T-helper 1 cell treated with Interleukin-12 subunit alpha and Interleukin-12 subunit beta and Interleukin-4 antibody, amounts not matched to agents 30 μg/mL and 1 μg/mL, for 36 hours (primary cell): ENCODE measurements at regions not wholly inside any gene's neighbourhood (a gene's known extent, or its start where the extent isn't known, plus 50 kb on each side); places are given as distances from the start of the nearest gene placed in this dataset.
A peak's percentile ranks its signal among the peaks of the same experiment; 100 is the strongest.

Experiments
- H3K27ac Mint-ChIP-seq: one replicate; pipeline ENCODE4 v1.8.0; 2021; ENCODE audit warnings: mild to moderate bottlenecking, mixed read lengths
- H3K27me3 Mint-ChIP-seq: one replicate; pipeline ENCODE4 v1.8.0; 2021; ENCODE audit warnings: low read depth, mixed read lengths
- H3K36me3 Mint-ChIP-seq: one replicate; pipeline ENCODE4 v1.8.0; 2021; ENCODE audit warnings: low read depth, mixed read lengths
- H3K4me1 Mint-ChIP-seq: one replicate; pipeline ENCODE4 v1.8.0; 2021; ENCODE audit warnings: low read depth, mixed read lengths
- H3K4me3 Mint-ChIP-seq: one replicate; pipeline ENCODE4 v1.8.0; 2021; ENCODE audit warnings: mild to moderate bottlenecking, moderate library complexity, mixed read lengths
- H3K9me3 Mint-ChIP-seq: one replicate; pipeline ENCODE4 v1.8.0; 2021; ENCODE audit warnings: mixed read lengths

- Mint-ChIP-seq H3K4me1 (no peaks in the 10 kb centered on the region), H3K36me3 (no peaks in the 10 kb centered on the region), H3K4me3 (no peak overlapping the region), H3K9me3 (peaks cover 20% of the 10 kb centered on the region), H3K27me3 (no peaks in the 10 kb centered on the region), H3K27ac (no peak overlapping the region)
Measured at GRCh38 chr6:142500250-142500786, 198.5 kb downstream of the ADGRG6 start.

DNA sequence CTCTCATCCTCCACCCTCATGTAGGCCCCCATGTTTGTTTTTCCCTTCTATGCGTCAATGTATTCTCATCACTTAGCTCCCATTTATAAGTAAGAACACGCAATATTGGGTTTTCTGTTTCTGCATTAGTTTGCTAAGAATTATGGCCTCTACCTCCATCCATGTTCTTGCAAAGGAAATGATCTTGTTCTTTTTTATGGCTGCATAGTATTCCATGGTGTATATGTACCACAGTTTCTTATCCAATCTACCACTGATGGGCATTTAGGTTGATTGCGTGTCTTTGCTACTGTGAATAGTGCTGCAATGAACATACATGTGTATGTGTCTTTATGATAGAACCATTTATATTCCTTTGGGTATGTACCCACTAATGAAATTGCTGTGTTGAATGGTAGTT, 200.0 kb downstream of the ADGRG6 start:
- Mint-ChIP-seq H3K36me3 (no peaks in the 10 kb centered on the region), H3K9me3 (peaks cover 20% of the 10 kb centered on the region), H3K27ac (no peak overlapping the region), H3K4me1 (no peaks in the 10 kb centered on the region), H3K4me3 (no peak overlapping the region), H3K27me3 (no peaks in the 10 kb centered on the region)

DNA sequence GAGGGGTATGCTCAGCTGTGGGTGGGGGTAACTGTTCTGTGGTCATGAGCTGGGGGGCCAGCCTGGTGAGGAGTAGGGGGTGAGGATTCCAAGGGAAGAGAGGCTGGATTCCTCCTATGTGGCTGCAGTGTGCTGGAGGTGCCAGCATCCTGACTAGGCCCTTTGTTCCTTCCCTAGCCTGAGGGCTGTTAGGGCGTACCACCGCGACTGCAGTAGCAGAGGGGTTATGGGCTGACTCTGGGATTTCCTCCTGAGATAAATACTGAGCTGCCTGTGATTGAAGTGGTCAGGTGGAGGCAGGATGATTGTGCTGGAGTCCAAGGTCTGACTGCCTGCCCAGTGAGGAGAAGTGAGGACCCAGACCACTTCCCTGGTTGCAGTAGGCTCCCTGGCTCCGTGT, 205.3 kb downstream of the ADGRG6 start:
- Mint-ChIP-seq H3K9me3 (peaks cover 20% of the 10 kb centered on the region), H3K27ac (no peak overlapping the region), H3K27me3 (no peaks in the 10 kb centered on the region), H3K4me3 (no peak overlapping the region), H3K4me1 (no peaks in the 10 kb centered on the region), H3K36me3 (no peaks in the 10 kb centered on the region)

DNA sequence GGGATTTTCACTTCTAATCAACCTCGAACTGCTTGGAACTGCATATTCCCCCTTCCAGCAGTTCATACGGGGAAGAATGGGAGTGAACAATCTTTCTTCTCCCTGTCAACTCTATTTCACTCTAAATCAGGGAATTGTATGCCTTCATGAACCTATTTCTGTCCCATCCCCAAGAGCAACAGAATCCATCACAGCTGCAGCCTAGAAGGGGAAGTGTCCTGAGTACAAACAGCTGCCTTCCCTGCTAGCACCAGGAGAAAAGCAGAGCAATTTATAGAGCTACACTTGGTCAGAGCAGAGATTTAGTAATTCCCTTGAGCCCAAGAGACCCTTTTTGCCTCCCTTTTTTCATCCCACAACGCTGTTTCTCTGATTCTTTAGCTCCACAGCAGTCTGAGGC, 208.4 kb downstream of the ADGRG6 start:
- no peaks in the 10 kb centered on the region for H3K27me3 Mint-ChIP-seq
- no peak overlapping the region for H3K4me3 Mint-ChIP-seq
- H3K9me3 Mint-ChIP-seq = peaks cover 18% of the 10 kb centered on the region
- no peak overlapping the region for H3K27ac Mint-ChIP-seq
- no peaks in the 10 kb centered on the region for H3K4me1 Mint-ChIP-seq
- H3K36me3 Mint-ChIP-seq = no peaks in the 10 kb centered on the region

DNA sequence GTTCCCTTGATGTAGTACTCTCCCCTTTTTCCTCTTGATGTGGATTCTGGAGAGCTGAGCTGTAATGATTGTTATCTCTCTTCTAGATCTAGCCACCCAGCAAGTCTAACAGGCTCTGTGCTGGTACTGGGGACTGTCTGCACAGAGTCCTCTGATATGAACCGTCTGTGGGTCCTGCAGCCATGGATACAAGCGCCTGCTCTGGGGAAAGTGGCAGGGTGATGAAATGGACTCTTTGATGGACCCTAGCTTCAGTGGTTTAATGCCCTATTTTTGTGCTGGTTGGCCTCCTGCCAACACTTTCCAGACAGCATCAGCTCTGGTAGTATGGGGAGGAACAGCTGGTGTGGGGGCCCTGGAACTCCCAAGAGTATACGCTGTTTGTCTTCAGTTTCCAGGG, 216.3 kb downstream of the ADGRG6 start:
- no peaks in the 10 kb centered on the region for H3K27me3 Mint-ChIP-seq
- H3K36me3 Mint-ChIP-seq = no peaks in the 10 kb centered on the region
- peak overlapping the region; percentile 11 for H3K27ac Mint-ChIP-seq
- H3K9me3 Mint-ChIP-seq = peaks cover 19% of the 10 kb centered on the region
- H3K4me1 Mint-ChIP-seq = no peaks in the 10 kb centered on the region
- H3K4me3 Mint-ChIP-seq = no peak overlapping the region

GRCh38 chr6:142518761-142519160, 217.0 kb downstream of the ADGRG6 start:
- H3K4me3 Mint-ChIP-seq = no peak overlapping the region
- no peaks in the 10 kb centered on the region for H3K27me3 Mint-ChIP-seq

DNA sequence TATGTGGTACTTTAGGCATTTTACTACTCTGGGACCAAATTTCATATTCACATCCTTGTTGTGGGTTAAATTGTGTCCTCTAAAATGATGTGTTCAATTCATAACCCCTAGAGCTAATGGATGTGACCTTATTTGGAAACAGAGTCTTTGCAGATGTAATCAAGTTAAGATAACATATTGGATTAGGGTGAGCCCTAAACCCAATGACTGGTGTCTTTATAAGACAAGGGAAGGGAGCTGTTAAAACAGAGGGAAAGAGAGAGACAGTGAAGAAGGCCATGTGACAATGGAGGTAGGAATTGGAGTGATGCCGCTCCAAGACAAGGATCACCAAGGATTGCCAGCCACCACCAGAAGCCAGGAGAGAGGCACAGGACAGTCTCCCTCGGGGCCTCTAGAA, 220.0 kb downstream of the ADGRG6 start:
- H3K4me1 Mint-ChIP-seq = no peaks in the 10 kb centered on the region
- no peaks in the 10 kb centered on the region for H3K9me3 Mint-ChIP-seq
- H3K27me3 Mint-ChIP-seq = no peaks in the 10 kb centered on the region
- no peaks in the 10 kb centered on the region for H3K36me3 Mint-ChIP-seq
- no peak overlapping the region for H3K27ac Mint-ChIP-seq
- H3K4me3 Mint-ChIP-seq = no peak overlapping the region

More at GRCh38 chr6:142518761-142519160, 217.0 kb downstream of the ADGRG6 start:
- Mint-ChIP-seq H3K27ac (no peak overlapping the region), H3K9me3 (peaks cover 15% of the 10 kb centered on the region), H3K36me3 (no peaks in the 10 kb centered on the region), H3K4me1 (no peaks in the 10 kb centered on the region)

- Mint-ChIP-seq H3K4me3 (no peak overlapping the region), H3K36me3 (no peaks in the 10 kb centered on the region), H3K27ac (no peak overlapping the region), H3K4me1 (no peaks in the 10 kb centered on the region), H3K27me3 (no peaks in the 10 kb centered on the region), H3K9me3 (peaks cover 4% of the 10 kb centered on the region)
Measured at GRCh38 chr6:142523515-142524375, 221.9 kb downstream of the ADGRG6 start.

DNA sequence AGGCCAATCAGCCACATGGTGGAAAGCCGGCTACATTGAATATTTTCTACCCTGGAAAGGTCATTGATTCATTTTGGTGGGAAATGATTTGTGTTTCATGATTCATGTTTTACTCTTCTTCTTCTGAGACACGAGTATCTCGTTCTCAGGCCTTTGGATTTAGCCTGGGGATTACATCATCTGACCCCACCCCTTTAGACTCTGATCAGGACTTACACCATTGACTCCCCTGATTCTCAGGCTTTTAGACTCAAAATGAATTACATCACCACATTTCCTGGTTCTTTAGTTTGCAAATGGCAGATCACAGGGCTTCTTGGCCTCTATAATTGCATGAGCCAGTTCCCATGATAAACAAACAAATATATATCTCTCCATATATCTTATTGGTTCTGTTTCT, 228.8 kb downstream of the ADGRG6 start:
- Mint-ChIP-seq H3K27ac (no peak overlapping the region), H3K27me3 (no peaks in the 10 kb centered on the region), H3K9me3 (peaks cover 34% of the 10 kb centered on the region), H3K4me1 (no peaks in the 10 kb centered on the region), H3K36me3 (peaks cover 1% of the 10 kb centered on the region), H3K4me3 (no peak overlapping the region)

GRCh38 chr6:142531727-142532126, 229.9 kb downstream of the ADGRG6 start:
- Mint-ChIP-seq H3K4me3 (no peak overlapping the region), H3K27me3 (no peaks in the 10 kb centered on the region), H3K9me3 (peaks cover 38% of the 10 kb centered on the region), H3K27ac (no peak overlapping the region), H3K4me1 (no peaks in the 10 kb centered on the region), H3K36me3 (peaks cover 1% of the 10 kb centered on the region)

DNA sequence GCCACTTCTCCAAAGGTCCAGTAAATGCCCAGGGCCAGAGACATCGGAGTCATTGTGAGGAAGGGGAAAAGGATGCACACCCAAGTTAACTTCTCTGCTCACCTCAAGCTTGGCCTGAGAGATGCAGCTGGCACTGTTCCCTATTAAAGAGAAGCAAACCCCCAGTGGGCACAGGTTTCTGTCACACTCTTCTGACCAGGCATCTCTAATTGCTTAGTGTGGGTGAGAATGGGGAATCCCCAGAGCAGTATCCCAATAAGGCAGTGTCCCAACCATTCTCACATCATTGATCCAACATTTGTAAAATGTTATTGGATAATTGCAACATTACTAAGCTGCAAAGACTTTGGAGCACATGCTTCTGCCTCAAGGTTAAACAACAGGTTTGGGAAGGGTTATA, 232.3 kb downstream of the ADGRG6 start:
- peaks cover 1% of the 10 kb centered on the region for H3K36me3 Mint-ChIP-seq
- H3K27ac Mint-ChIP-seq = no peak overlapping the region
- no peak overlapping the region for H3K4me3 Mint-ChIP-seq
- peaks cover 47% of the 10 kb centered on the region for H3K9me3 Mint-ChIP-seq
- no peaks in the 10 kb centered on the region for H3K27me3 Mint-ChIP-seq
- H3K4me1 Mint-ChIP-seq = no peaks in the 10 kb centered on the region

DNA sequence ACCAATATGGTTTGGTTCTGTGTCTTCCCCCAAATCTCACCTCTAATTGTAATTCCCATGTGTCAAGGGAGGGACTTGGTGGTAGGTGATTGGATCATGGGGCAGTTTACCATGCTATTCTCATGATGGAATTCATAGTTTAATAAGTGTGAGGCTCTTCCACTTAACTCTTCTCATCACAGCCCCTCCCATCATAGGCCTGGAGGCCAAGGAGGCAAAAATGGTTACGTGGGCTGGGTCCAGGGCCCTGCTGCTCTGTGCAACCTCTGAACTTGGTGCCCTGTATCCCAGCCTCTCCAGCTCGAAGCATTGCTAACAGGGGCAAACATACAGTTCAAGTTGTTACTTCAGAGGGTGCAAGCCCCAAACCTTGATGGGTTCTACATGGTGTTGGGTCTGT, 232.7 kb downstream of the ADGRG6 start:
- H3K36me3 Mint-ChIP-seq = peaks cover 1% of the 10 kb centered on the region
- no peaks in the 10 kb centered on the region for H3K4me1 Mint-ChIP-seq
- H3K27me3 Mint-ChIP-seq = no peaks in the 10 kb centered on the region
- no peak overlapping the region for H3K4me3 Mint-ChIP-seq
- no peak overlapping the region for H3K27ac Mint-ChIP-seq
- H3K9me3 Mint-ChIP-seq = peaks cover 47% of the 10 kb centered on the region

GRCh38 chr6:142537612-142538478, 236.0 kb downstream of the ADGRG6 start:
- no peaks in the 10 kb centered on the region for H3K4me1 Mint-ChIP-seq
- no peaks in the 10 kb centered on the region for H3K27me3 Mint-ChIP-seq
- H3K36me3 Mint-ChIP-seq = peaks cover 1% of the 10 kb centered on the region

GRCh38 chr6:142542704-142543233, 241.0 kb downstream of the ADGRG6 start:
- peaks cover 5% of the 10 kb centered on the region for H3K9me3 Mint-ChIP-seq
- no peaks in the 10 kb centered on the region for H3K36me3 Mint-ChIP-seq
- H3K4me1 Mint-ChIP-seq = peaks cover 7% of the 10 kb centered on the region

More at GRCh38 chr6:142537612-142538478, 236.0 kb downstream of the ADGRG6 start:
- no peak overlapping the region for H3K27ac Mint-ChIP-seq
- H3K4me3 Mint-ChIP-seq = no peak overlapping the region
- peaks cover 37% of the 10 kb centered on the region for H3K9me3 Mint-ChIP-seq

More at GRCh38 chr6:142542704-142543233, 241.0 kb downstream of the ADGRG6 start:
- no peaks in the 10 kb centered on the region for H3K27me3 Mint-ChIP-seq
- no peak overlapping the region for H3K4me3 Mint-ChIP-seq
- H3K27ac Mint-ChIP-seq = no peak overlapping the region
